ENCODE measurements at regions not wholly inside any gene's neighbourhood (a gene's known extent, or its start where the extent isn't known, plus 50 kb on each side); places are given as distances from the start of the nearest gene placed in this dataset.

DNA sequence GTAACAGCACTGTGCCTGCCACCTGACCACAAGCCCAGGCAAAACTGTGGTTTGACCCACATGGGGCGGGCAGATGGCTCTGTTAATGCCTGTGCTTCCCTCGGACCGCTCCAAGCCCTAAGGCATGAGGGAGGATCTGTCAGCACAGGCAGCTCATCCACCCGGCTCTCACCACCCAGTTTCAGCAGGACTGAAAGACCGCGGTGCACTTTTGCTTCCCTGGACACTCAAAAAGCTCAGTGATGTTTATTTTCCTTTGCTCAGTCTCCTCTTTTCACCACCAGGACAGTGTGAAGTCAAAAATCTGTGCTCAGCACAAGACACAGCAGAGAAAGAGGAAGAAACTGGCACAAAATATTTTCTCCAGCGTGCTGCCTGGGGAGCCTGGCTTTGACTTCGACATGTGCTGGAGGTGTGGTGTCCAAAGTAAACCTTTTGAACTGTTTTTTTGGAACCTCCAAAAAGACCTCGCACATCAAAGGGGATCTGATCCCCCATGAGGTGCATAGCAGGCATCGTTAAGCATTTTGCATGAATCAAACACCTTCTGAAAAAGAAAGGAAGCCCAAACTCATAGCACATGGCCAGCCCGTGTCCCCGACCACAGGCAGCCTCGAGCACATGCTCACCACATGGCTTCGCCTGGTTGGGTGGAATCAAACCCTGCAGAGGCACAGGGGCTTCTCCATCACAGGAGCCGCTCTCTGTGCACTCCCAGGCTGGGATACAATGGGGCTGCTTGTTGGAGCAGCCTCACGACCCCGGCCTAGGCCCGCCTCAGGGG lies 441.7 kb upstream of the JARID2 start:
- DNase-seq = no peak

DNA sequence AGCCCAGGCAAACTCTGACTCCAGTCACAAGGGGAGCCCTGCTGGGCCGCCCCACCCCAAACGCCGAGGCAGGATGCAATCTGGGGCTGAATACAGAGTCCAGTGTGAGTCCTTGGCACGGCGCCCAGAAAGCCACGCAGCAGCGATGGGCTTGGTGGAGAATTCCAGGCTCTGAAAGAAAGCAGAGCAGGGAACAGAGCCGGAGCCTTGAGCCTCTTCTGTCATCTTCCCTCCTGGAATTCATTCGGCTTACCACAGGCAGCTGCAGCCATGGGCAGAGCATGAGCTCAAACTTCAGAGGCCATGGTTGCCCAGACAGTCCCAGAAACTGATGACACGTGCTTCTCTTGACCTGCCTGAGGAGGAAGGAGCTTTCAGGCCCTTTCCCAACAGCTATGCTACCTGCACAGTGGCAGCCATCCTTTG lies 441.1 kb upstream of the JARID2 start:
- no peak for DNase-seq

DNA sequence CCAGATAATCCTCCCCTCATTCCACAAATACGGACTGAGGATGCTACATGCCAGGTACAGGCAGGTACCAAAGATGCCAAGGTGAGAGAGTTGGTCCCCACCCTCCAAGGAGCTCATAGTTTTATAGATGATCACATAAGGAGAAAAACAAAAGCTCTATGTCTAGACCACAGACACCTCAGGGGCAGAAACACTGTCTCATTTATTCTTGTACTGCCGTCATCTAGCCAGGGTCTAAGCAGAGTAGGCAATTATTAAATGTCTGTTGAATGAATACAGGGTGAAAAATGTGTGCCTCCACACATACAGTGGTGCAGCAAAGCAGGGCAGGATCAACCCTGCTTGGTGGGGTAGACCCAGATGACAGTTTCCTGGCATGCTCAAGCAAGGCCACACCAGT lies 439.8 kb upstream of the JARID2 start:
- no peak for DNase-seq

DNA sequence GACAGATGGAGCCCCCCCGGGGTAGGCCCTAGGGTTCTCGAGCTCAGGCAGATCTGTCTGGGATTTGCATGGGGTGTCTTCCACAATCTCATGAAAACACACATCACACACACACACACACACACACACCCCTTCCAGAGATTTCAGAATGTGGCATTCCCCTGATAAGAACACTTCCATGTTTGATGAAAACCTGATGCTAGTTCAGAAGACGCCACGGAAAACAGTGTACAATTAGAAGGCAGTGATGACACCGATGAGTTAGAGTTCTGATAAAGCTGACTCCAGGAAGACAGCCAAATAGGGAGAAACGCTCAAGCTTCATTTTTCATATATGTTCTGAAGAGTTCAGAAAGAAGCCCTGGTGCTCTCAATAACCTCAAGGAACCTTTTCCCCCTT lies 438.7 kb upstream of the JARID2 start:
- DNase-seq = no peak

DNA sequence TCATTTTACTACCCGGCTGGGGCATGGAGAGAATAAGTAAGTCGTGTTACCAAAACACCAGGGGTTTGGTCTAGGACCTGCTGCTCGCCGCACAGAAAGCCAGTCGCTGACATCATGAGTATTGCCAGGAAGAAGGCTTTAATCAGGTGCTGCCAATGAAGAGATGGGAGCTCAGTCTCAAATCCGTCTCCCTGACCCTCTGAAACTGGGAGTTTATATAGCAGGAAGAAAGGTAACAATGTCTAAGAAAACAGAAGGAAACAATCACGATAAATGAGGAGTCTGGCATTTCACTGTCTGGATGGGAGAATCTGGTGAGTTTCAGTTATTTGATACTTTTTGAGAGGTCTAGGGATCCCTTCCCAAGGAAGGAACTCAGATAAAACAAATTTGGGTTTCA lies 437.9 kb upstream of the JARID2 start:
- no peak for DNase-seq

DNA sequence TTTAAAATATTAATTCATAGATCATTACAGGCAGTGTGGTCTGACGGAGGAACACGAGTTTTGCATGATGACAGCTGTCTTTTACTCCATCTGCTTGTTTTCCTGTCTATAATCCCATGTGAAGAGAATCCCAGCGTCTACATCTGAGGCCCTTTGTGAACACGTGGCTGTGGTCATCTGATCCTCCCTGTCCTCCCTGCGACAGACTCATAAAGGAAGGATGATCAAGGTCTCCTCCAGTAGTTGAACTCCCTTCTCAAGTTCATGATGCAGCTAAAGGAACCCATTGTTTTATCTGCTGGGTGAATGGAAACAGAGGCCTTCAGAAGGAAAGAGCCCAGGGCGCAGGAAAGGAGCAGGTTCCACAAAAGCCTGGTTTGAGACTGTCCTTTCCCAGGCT lies 435.8 kb upstream of the JARID2 start:
- peak; percentile 71 for DNase-seq

DNA sequence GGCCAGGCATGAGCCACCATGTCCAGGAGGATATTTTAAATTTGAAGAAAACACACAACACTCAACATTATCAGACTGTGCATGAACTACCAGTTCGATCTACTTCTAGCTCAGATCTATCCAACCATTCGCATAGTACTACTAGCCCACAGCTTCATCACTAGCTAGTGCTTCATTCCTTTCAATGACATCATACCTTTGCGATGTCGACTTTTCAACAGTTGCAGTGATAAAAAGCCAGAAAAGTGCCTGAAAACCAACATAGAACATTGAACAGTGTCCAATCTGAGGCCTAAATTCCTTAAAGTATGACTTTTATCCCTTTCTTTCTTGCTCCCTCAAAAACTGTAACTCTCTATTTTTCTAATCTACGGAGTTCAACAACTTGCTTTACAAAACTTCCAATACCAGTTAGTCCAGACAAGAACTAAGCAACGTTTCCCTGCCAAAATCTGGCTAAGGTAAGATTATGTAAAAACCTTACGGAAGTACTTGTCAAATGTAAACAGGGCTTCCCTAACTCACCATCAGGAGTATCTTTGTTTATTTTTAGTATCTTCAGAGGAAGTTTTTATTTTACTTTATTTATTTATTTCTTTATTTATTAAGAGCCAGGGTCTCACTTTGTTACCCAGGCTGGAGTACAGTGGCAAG lies 434.0 kb upstream of the JARID2 start:
- DNase-seq = no peak

DNA sequence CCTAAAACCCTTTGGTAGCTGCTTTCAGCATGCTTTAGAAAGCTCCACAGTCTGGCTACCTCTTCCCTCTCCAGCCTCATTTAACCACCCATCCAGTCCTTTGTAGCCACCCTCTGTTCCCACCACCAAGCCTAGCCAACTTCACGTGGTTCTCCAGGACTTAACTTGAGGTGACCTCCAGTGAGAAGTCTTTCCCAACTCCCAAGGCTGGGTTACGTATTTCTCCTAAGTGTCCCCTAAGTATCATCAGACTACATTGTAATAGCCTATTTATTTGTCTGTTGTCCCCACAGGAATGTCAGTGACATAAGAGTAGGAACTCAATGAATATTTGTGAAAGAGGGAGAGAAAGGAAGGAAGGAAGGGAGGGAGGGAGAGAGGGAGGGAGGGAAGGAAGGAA lies 431.9 kb upstream of the JARID2 start:
- no peak for DNase-seq

DNA sequence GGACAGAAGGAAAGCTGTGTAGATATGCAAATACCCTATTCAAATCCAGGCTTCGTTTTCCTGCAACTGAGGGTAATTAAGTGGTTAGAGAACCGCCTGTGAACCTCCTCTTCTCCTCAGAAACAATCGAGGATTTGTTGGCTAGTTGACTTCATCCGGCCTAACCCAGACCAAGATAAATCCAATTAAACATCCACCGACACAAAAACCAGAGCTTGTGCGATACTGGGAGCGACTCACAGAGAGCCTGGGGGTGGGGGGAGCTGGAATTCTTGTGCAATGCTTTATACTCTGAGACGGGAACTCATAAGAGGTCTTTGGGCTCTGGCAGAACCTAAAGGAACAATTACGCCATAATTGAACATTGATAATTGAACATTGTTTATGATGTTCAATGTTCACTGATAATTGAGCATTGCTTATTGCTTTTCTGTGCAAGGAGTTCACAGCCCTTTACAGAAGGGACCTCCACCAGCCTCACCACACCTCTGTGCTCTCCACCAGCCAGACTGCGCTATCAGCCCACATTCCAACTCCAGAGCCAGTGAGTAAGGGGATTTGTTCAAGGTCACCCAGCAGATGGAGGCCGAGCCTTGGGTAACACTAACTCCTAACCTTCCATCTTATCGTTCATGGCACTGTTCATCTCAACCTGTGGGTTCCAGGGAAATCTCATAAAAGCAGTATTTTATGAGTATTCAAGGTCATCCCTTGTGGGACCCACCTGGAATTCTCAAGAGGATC lies 429.6 kb upstream of the JARID2 start:
- DNase-seq = no peak

DNA sequence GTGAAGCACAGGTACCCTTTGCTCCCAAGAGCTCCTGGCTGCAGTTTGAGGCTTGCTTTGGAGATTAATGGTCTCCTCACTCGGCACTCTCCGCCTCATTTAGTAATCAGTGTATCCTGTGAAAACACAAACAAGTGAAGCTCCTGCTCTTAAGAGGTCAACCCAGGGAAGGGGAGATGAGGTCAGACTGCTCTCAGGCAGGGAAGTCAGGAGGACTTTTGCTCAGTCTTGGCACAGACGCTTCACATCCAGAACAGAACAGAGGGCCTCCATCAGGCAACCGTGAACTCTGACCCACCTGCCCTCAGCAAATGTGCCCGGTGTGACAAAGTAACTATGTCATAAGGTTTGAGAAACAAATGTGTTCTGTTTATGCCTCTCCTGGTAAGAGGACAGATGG lies 428.8 kb upstream of the JARID2 start:
- no peak for DNase-seq

DNA sequence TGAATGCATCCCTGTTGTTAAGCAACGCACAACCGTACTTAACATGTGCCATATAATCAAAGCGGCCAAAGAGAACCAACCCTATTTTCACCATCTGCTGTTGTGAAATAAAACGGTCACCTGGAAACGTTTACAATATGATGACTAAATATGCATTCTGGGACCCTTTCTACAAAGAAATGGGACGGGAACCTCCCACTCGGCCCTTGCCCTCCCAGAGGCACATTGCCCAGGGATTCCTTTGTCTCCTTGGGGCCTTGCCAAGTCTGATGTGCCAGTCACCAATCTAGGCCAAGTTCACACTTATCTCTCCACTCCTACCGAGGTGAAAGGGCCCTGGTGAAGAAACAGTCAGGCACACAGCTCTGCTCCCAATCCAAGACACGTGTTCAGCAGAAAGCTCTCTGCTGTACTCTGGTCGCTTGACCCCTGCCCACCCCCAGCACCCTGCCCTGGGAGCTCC lies 427.4 kb upstream of the JARID2 start:
- DNase-seq = no peak

DNA sequence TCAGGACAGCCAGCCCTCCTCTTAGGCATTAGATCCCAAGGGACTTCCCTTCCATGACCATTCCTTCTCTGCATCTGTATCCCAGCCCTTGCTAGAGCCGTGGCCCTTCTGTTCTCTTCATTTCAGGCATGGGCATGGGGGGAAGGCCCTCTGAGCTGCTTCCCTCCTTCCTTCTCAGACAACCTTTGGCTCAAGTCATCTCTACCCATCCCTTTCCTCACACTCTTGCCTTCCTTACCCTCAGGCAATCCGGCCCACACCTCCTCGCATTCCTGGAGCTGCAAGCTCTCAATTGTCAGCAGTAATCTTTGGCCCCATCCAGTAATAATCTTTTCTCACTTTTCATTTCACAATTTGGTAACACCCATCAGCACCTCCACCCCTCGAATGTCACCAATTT lies 426.9 kb upstream of the JARID2 start:
- DNase-seq = no peak

DNA sequence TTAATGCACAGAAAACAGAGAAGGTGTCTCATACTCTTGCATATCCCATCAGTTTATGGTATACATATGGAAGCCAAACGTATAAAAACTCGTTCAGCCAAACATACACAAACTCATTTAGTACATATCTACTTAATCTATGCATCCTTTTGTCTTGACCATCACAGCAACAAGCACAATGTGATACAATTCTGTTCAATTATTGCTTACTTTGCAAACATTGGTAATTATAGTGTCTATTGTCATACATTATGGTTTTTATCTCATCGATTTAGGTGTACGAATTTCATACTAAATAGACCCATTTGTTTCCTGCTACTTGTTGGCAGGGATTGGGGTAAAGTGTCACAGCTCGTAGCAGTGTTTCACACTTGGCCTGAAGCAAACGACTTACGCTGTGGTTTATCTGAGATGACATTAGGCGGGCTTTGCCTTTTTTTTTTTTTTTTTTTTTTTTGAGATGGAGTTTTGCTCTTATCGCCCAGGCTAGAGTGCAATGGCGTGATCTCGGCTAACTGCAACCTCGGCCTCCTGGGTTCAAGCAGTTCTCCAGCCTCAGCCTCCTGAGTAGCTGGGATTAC lies 425.9 kb upstream of the JARID2 start:
- DNase-seq = no peak

DNA sequence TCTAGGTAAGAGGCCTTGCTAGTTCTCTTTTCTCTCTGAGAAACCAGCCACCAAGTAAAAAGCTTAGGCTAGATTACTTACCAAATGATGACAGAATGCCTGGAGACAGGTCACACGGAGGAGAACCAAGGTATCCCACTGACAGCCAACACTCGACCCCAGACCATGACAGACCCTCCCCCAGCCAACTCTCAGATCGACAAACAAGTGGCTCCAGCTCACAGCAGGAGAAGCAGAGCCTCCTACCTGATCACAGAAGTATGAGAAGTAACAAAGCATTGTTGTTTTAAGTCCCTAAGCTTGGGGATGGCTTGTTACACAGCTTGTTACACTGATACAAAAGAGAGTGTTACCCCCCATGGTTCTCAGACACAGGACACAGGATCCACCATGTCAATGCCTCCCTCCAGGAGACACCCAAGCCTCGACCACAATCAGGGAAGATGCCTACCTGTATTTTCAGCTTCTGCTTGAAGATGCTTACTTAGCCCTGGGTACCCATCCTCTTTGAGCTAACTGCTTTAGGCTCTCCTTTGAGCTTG lies 423.8 kb upstream of the JARID2 start:
- DNase-seq = no peak

DNA sequence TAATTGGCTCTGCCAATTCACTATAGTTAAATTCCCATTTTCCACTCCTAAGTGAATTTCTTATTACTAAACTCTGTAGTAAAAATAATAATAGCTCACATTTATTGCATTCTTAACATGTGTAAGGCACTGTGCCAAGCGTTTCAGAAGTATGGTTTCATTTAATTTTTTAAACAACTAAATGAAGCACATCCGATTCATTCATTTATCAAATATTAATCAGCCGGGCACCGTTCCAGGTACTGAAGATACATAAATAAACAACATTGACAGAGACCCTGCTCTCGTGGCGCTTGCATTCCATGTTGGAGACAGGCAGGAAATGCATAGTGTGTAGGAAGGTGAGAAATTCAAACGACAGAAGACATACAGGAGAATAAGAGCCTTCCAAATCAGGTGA lies 423.2 kb upstream of the JARID2 start:
- DNase-seq = no peak

DNA sequence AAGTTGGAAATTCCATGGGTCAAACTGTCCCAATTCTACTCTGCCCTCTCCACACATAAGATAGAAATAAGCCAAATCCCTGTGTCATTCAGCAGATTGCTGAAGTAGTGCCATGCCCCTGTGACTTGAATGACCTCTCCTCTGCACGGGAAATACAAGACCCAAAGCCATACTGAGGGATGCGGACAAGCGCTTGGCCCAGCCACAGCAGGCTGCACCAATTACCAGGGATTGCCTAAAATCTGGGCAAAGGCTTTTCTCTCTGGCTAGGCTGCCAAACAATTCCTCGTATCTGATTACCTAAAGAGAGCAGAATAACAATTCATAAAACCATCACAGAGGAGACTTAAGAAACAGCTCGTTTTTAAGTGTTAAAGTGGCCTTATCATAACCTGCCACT lies 421.8 kb upstream of the JARID2 start:
- no peak for DNase-seq

DNA sequence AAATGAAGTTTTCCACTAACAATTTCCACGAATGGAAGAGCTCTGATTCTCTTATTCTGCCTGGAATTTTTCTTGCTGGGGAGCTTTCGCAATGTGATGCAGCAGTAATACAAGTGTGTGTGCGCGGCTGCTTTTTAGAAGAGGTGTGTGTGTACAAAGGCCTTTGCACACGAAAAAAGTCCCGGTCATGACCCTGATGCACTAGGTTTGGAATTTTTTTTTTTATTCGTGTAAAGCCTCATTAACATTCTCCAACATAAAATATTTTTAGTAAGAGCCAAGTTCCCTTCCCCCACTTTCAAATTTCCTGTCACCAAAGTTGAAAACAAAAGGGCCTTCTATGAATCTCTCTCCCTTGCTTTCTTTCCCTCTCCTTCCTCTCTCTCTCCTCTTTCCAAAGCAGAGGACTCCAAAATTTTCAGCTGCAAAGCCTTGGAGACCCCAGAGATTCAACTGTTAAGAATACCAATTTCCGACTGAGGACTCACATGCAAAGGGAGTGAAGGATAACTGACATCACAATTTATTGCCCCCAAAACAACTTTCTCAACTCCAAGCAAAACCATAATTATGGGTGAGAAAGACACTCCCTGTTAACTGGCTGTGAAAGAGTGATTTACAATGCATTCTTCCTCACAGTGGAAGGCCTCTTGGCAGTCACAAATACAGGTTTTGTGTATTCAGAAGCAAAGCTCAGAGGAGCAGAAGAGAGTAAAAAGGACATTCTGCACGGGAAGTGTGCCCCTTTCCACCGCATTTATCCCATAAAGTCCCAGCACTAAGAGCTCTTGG lies 421.2 kb upstream of the JARID2 start:
- DNase-seq = no peak

DNA sequence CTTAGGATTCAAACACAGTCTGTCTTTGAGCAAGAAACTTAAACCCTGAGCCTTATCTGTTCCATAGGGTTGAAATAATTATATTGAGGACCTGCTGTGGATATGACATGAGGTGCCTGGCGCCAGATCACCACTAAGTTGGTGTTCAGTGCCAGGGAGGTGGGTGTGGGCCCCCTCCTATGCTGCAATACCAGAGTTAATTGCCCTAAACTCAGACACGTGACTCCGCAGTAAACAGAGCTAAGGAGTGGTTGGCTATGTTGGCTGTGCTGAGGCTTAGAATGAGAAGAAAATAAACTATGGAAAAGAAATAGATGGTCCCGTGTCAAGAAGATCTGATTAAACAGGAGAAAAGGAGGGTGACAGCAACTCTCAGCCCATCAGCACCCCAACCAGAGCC lies 419.4 kb upstream of the JARID2 start:
- DNase-seq = no peak

DNA sequence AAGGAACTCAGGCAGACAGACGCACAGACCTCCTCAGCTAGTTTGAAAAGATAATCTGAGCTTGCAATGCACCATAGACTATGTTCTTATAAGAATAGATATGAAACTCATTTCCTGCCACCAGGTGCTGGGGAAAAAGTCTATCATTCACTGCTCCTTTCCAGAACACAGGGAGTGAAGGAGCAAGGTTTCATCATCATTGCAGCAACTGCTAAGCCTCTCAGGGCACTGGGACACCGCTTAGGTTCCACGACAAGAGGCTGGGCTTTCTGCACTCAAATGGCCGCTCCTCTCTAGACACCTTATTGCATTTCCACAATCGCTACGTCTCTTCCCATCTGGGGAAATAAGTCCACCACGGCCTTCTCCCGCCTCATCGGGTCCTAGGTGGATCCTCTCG lies 418.5 kb upstream of the JARID2 start:
- DNase-seq = no peak

DNA sequence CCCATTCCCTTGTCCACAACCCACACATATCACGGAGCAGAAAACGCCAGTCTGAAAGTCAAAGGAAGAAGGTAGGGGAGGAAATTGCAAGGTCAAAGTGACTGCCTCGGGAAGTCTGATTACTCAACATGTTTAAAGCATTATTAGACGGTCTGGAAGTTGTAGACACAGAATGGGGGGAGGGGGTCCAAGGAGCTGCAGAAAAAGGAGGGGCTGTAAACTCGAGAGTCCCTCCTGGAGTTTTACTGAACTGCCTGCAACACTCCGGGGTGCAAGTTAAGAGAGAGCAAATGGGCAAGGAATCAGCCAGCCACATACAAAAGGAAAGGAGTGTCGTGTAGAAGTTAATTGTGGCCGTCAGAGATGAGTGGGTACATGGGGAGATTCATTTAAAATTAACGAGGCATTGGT lies 417.7 kb upstream of the JARID2 start:
- no peak for DNase-seq

DNA sequence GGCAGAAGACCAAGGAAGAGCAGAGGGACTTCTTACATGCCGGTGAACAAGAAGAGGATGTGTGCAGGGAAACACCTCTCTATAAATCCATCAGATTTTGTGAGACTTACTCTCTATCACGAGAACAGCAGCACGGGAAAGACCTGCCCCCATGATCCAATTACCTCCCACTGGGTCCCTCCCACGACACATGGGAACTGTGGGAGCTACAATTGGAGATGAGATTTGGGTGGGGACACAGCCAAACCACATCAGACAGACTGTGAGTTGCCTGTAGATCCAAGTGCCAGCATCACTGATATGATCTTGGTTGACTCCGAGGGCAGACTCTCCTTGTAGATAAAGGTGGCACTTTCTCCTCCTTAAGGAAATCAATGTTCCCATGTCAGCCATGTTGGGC lies 414.8 kb upstream of the JARID2 start:
- no peak for DNase-seq

DNA sequence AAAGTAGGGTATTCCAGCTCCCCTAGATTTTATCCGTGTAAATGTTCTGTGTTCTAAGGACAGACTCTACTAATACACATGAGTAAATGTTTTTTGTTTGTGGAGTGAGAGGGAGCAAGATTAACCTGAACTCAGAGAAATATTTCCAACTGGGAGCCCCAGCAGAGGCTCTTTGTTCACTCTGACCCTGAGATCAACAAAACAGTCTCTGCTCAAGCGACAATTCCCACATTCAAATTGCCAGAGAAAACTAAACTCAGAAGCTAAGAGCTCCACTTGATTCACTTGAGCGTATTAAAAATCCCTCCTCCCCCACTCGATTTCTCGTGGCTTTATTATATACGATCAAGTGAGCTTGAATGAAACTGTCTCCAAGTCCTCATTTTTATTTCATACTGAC lies 413.9 kb upstream of the JARID2 start:
- DNase-seq = no peak

DNA sequence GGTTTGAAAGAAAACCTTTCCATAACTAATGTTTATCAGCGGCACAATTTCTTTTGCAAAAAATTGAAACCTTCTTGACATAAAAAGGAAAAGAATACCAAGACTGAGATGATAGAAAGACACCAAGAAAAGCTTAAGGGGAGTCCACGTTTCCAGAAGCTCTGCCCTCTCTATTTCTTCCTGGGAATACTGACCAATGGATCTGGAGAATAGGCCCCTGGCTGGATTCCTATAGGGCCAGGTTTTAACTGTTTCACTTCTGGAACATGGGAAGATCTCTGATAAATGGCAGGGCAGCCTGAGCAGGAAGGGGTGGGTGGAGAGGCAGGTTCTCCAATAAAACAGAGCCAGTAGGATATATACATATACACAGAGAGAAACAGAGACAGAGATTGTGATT lies 413.4 kb upstream of the JARID2 start:
- DNase-seq = no peak

Data from NCI-H2171 treated with DMSO at 0.1 percent for 48 hours (cell line).